SK-N-MC (cell line): ENCODE measurements at regions not wholly inside any gene's neighbourhood (a gene's known extent, or its start where the extent isn't known, plus 50 kb on each side); places are given as distances from the start of the nearest gene placed in this dataset.

Source experiments
- DNase-seq: peaks from one replicate; pipeline ENCODE4 v3.0.0-alpha.2; 2011; ENCODE audit warnings: low read depth, low spot score
- H3K27ac ChIP-seq: fragments of 200-600 bp; sonication (generic); 2 replicates; pipeline ENCODE4 v1.5.1; 2016; ENCODE audit warnings: mixed run types
- H3K36me3 ChIP-seq: fragments of 200-600 bp; sonication (generic); 2 replicates; pipeline ENCODE4 v1.6.1; 2017; ENCODE audit warnings: antibody characterized with exemption, low read length, mixed read lengths; ENCODE audit not compliant: insufficient read depth
- H3K4me3 ChIP-seq: fragments of 200-600 bp; sonication (generic); 2 replicates; pipeline ENCODE4 v1.5.1; 2016
- H3K9ac ChIP-seq: fragments of 200-600 bp; sonication (generic); 2 replicates; pipeline ENCODE4 v1.8.0; 2017; ENCODE audit warnings: mixed run types, mixed read lengths; ENCODE audit not compliant: insufficient read length
- H3K9me3 ChIP-seq: fragments of 200-600 bp; sonication (generic); 2 replicates; pipeline ENCODE4 v1.6.1; 2017; ENCODE audit warnings: low read depth, mild to moderate bottlenecking, antibody characterized with exemption, low read length, moderate library complexity, mixed read lengths
- EZH2 ChIP-seq: fragments of 200-600 bp; sonication (generic); IDR thresholded peaks from one replicate; pipeline ENCODE4 v1.6.1; 2017; ENCODE audit warnings: antibody characterized with exemption
- FOXP2 ChIP-seq: optimal IDR thresholded peaks from 2 replicates; pipeline ENCODE3; 2011; ENCODE audit warnings: mild to moderate bottlenecking, moderate library complexity; ENCODE audit not compliant: insufficient read depth; ENCODE audit errors: extremely low read length, control extremely low read depth
- POLR2AphosphoS5 ChIP-seq: IDR thresholded peaks from 2 replicates; pipeline ENCODE4 v1.6.1; 2012; ENCODE audit warnings: mild to moderate bottlenecking, low read depth, low read length, borderline replicate concordance

GRCh38 chr5:175235251-175235960 is 208.6 kb downstream of the DRD1 start:
- no peak for TF ChIP-seq FOXP2
- no peak for TF ChIP-seq POLR2AphosphoS5
- TF ChIP-seq EZH2, result no peak
- peak; percentile 22 for DNase-seq
- H3K9ac ChIP-seq, result no peak overlapping the region
- peak overlapping the region; percentile 42 for H3K4me3 ChIP-seq
- no peaks in the 10 kb centered on the region for H3K36me3 ChIP-seq
- H3K9me3 ChIP-seq, result no peaks in the 10 kb centered on the region
- H3K27ac ChIP-seq, result peak overlapping the region; percentile 55; the same call in 1 of the 2 replicates

GRCh38 chr5:175230299-175230698 is 213.7 kb downstream of the DRD1 start:
- TF ChIP-seq EZH2 (no peak), FOXP2 (no peak), POLR2AphosphoS5 (no peak)
- H3K36me3 ChIP-seq, result no peaks in the 10 kb centered on the region
- no peaks in the 10 kb centered on the region for H3K9me3 ChIP-seq
- DNase-seq, result no peak
- no peak overlapping the region for H3K27ac ChIP-seq
- no peak overlapping the region for H3K9ac ChIP-seq
- H3K4me3 ChIP-seq, result no peak overlapping the region

- no peak for TF ChIP-seq EZH2
- TF ChIP-seq FOXP2, result no peak
- no peak for TF ChIP-seq POLR2AphosphoS5
- DNase-seq, result no peak
Measured at GRCh38 chr5:175226506-175226905, 217.5 kb downstream of the DRD1 start.

GRCh38 chr5:175223291-175223690 is 220.7 kb downstream of the DRD1 start:
- no peak for DNase-seq
- Histone ChIP-seq H3K27ac (no peak overlapping the region), H3K9me3 (no peaks in the 10 kb centered on the region), H3K36me3 (no peaks in the 10 kb centered on the region), H3K9ac (no peak overlapping the region), H3K4me3 (no peak overlapping the region)
- no peak for TF ChIP-seq FOXP2
- no peak for TF ChIP-seq POLR2AphosphoS5
- TF ChIP-seq EZH2, result no peak

More at GRCh38 chr5:175226506-175226905, 217.5 kb downstream of the DRD1 start:
- Histone ChIP-seq H3K9ac (no peak overlapping the region), H3K36me3 (no peaks in the 10 kb centered on the region), H3K9me3 (no peaks in the 10 kb centered on the region), H3K4me3 (no peak overlapping the region), H3K27ac (no peak overlapping the region)

GRCh38 chr5:175222621-175223020 is 221.4 kb downstream of the DRD1 start:
- Histone ChIP-seq H3K27ac (no peak overlapping the region), H3K36me3 (no peaks in the 10 kb centered on the region), H3K9ac (no peak overlapping the region), H3K9me3 (no peaks in the 10 kb centered on the region), H3K4me3 (no peak overlapping the region)
- DNase-seq, result no peak
- no peak for TF ChIP-seq EZH2
- no peak for TF ChIP-seq FOXP2
- no peak for TF ChIP-seq POLR2AphosphoS5

GRCh38 chr5:175220549-175220948 is 223.4 kb downstream of the DRD1 start:
- no peak overlapping the region for H3K9ac ChIP-seq
- H3K27ac ChIP-seq, result no peak overlapping the region
- no peaks in the 10 kb centered on the region for H3K9me3 ChIP-seq
- TF ChIP-seq EZH2 (no peak), POLR2AphosphoS5 (no peak), FOXP2 (no peak)
- no peak overlapping the region for H3K4me3 ChIP-seq
- DNase-seq, result no peak
- H3K36me3 ChIP-seq, result no peaks in the 10 kb centered on the region

GRCh38 chr5:175219366-175219765 is 224.6 kb downstream of the DRD1 start:
- no peak overlapping the region for H3K4me3 ChIP-seq
- H3K9me3 ChIP-seq, result no peaks in the 10 kb centered on the region
- H3K27ac ChIP-seq, result no peak overlapping the region
- DNase-seq, result no peak
- TF ChIP-seq FOXP2, result no peak
- H3K36me3 ChIP-seq, result no peaks in the 10 kb centered on the region
- H3K9ac ChIP-seq, result peak overlapping the region; percentile 2

GRCh38 chr5:175216991-175217390 is 227.0 kb downstream of the DRD1 start:
- no peak overlapping the region for H3K4me3 ChIP-seq
- H3K27ac ChIP-seq, result no peak overlapping the region
- DNase-seq, result no peak
- TF ChIP-seq EZH2 (no peak), POLR2AphosphoS5 (no peak), FOXP2 (no peak)
- no peaks in the 10 kb centered on the region for H3K36me3 ChIP-seq
- H3K9me3 ChIP-seq, result no peaks in the 10 kb centered on the region
- H3K9ac ChIP-seq, result no peak overlapping the region

GRCh38 chr5:175215906-175216305 is 228.1 kb downstream of the DRD1 start:
- H3K4me3 ChIP-seq, result no peak overlapping the region
- no peak overlapping the region for H3K9ac ChIP-seq
- no peaks in the 10 kb centered on the region for H3K36me3 ChIP-seq
- no peak for TF ChIP-seq EZH2
- no peak for TF ChIP-seq FOXP2
- no peak overlapping the region for H3K27ac ChIP-seq
- DNase-seq, result no peak
- H3K9me3 ChIP-seq, result no peaks in the 10 kb centered on the region
